DMS153 (cell line): ENCODE measurements at regions not wholly inside any gene's neighbourhood (a gene's known extent, or its start where the extent isn't known, plus 50 kb on each side); places are given as distances from the start of the nearest gene placed in this dataset.

Source experiments
- DNase-seq: peaks from one replicate; lab custom pipeline; 2025; lab: John Stamatoyannopoulos, UW

DNA sequence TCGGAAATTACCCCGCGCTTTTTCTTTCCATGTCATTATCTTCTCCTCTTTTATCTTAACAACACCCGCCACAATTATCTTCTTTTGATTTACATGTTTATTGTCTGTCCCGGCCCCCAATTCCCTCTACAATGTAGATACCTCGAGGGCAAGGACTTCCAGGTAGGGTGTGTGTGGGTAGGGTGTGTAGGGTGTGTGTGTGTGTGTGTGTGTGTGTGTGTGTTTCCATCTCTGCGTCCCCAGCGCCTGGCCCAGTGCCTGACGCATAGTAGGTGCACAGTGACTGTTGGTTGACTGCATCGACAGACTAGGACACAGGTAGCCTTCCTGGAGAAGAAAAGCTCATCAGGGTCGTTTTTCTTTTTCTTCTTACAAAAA is 103.1 kb downstream of the UCHL1 start:
- DNase-seq: no peak

GRCh38 chr4:41360214-41360920 is 103.6 kb downstream of the UCHL1 start:
- DNase-seq: peak; percentile 39

- no peak for DNase-seq
These were observed 104.4 kb downstream of the UCHL1 start for GRCh38 chr4:41360921-41361793.

GRCh38 chr4:41361794-41362526 is 105.2 kb downstream of the UCHL1 start:
- no peak for DNase-seq

DNA sequence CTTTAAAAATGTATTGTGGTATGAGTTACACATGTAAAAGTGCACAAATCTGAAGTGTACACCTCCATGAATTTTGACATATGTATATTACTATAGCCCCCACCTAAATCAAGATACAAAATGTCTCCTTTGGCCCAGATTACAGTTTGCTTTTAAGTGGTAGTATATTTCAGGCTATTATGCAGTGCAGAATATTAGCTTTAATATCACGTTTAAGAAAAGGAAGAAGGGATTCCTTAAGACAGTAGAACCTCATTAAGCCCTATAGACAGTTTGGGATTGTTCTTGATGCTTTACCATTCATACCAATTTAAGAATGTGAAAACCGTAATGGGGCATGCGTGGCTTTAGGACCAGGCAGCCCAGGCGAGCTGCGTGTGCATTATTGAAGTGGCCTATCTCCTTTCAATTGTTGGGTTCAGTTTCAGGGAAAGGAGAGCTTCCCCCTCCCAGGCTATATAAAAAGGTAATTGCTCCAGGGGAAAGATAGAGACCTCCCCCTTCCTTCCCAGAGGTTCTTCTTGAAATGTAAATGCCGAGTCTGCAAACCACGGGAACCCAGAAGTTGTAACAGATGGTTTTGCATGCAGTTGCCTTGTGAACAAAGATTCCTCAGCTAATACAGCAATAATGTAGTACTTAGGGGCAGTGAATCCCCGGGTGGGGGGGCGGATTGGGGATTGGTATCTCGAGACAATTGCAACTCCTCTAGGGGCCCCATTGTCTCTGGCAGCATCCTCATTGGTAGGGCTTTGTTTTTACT is 106.1 kb downstream of the UCHL1 start:
- no peak for DNase-seq

- DNase-seq: no peak
These were observed 106.8 kb downstream of the UCHL1 start for GRCh38 chr4:41363384-41363981.

- DNase-seq: no peak
These were observed 108.1 kb downstream of the UCHL1 start for GRCh38 chr4:41364876-41365275.

GRCh38 chr4:41365681-41366080 is 109.0 kb downstream of the UCHL1 start:
- DNase-seq: no peak

GRCh38 chr4:41366911-41367517 is 110.3 kb downstream of the UCHL1 start:
- no peak for DNase-seq

GRCh38 chr4:41369680-41370079 is 113.0 kb downstream of the UCHL1 start:
- no peak for DNase-seq

GRCh38 chr4:41373221-41373620 is 116.5 kb downstream of the UCHL1 start:
- no peak for DNase-seq

DNA sequence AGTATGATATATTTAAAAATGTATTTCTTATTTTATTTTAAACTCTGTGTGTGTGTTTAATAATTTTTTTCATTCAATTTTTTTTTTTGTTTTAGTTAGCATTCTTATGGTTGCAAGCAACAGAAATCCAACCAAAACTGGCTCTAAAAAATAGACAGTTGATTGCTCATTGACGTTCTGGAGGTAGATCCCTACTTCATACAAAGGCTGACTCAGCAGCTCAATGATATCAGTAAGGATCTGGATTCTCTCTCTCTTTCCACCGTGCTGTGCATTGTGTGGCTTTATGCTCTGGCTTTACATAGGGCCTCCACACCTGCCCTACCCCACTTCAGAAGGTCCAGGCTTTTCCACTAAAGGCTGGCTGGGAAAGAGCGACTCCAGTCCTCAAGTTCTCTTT is 117.8 kb downstream of the UCHL1 start:
- DNase-seq: peak; percentile 48

GRCh38 chr4:41375561-41375960 is 118.8 kb downstream of the UCHL1 start:
- DNase-seq: no peak

DNA sequence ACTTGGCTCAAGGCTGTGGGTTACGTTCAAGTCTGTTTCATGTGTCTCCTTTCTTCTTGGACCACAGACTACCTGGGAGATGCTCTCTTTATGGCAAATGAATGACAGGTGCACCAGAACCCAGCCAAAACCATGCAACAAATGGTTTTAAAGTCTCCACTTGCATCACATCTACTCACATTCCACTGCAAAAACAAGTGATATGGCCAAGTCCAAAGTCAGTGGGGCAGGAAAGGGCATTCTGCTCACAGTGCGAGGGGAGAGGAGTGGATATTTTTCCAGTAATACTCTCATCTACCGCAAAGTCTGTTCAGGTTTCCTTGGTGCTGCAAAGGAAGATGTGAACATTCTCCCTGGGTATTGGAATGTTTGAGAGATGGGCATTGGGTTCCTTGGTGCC is 120.5 kb downstream of the UCHL1 start:
- no peak for DNase-seq

DNA sequence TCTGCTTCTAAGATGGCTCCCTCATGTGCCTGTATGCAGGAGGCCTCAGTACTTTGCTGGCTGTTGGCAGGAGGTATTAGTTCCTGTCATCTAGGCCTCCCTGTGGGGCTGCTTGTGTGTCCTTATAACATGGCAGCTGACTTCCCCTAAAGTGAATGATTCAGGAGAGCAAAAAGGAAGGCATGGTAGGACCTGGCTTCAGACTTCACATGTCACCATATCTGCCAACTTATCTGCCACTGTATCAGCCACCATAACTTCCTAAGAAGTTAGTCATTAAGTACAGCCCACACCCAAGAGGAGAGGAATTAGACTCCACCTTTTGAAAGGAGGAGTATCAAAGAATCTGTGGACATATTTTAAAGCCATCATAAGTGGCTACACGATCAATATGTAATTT is 122.5 kb downstream of the UCHL1 start:
- DNase-seq: no peak

GRCh38 chr4:41380511-41381157 is 123.9 kb downstream of the UCHL1 start:
- DNase-seq: no peak

GRCh38 chr4:41381384-41381783 is 124.7 kb downstream of the UCHL1 start:
- DNase-seq: no peak

GRCh38 chr4:41384992-41385391 is 128.3 kb downstream of the UCHL1 start:
- DNase-seq: no peak

GRCh38 chr4:41385481-41385880 is 128.8 kb downstream of the UCHL1 start:
- DNase-seq: no peak

- no peak for DNase-seq
These were observed 131.4 kb downstream of the UCHL1 start for GRCh38 chr4:41388080-41388479.

DNA sequence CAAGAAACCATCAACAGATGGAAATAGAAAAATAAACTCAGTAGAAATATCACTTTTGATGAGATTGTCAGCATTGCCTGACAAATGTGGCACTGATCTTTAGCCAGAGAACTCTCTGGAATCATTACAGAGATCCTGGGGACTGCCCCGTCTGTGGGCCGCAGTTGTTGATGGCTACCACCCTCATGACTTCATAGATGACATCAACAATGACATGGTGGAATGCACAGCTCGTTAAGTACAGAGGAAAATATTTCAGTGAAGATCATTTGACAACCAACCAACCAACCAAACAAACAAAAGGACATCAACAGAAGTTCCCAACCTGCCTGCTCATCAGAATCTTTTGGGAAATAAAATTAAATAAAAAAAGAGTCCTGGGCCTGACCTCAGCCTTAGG is 132.6 kb downstream of the UCHL1 start:
- DNase-seq: no peak
